ENCODE measurements at regions not wholly inside any gene's neighbourhood (a gene's known extent, or its start where the extent isn't known, plus 50 kb on each side); places are given as distances from the start of the nearest gene placed in this dataset.

- Histone ChIP-seq H3K9me3 (no peaks in the 10 kb centered on the region), H3K4me2 (no peak overlapping the region), H3K4me1 (no peaks in the 10 kb centered on the region), H3K27ac (no peak overlapping the region), H3K4me3 (no peak overlapping the region)
- no peak for TF ChIP-seq ZNF302 (CRISPR knock-in tag; IDR thresholded peaks at IDR 0.05)
- no peak for TF ChIP-seq SMC3 (IDR thresholded peaks at IDR 0.05)
- no peak for TF ChIP-seq HMGXB4 (CRISPR knock-in tag; IDR thresholded peaks at IDR 0.05; ENCODE audit: borderline replicate concordance)
- TF ChIP-seq CTCF (IDR thresholded peaks at IDR 0.05): no peak
- no peak for TF ChIP-seq RCOR1 (IDR thresholded peaks at IDR 0.05; ENCODE audit: low read depth, low read length)
- TF ChIP-seq SREBF2 (IDR thresholded peaks at IDR 0.05): no peak
- no peak for TF ChIP-seq HOXB13 (CRISPR knock-in tag; IDR thresholded peaks at IDR 0.05; ENCODE audit: low read depth)
- no peak for TF ChIP-seq RARB (CRISPR knock-in tag; IDR thresholded peaks at IDR 0.05)
- no peak for TF ChIP-seq MAFK (IDR thresholded peaks at IDR 0.05; ENCODE audit: partially characterized antibody)
- no peak for TF ChIP-seq EHF (CRISPR knock-in tag; IDR thresholded peaks at IDR 0.05)
- TF ChIP-seq TFCP2L1 (CRISPR knock-in tag; IDR thresholded peaks at IDR 0.05): no peak
- TF ChIP-seq FOSB (CRISPR knock-in tag; IDR thresholded peaks at IDR 0.05): no peak
- no peak for TF ChIP-seq POLR2A (IDR thresholded peaks at IDR 0.05; ENCODE audit: low read length)
- no peak for TF ChIP-seq CBX2 (IDR thresholded peaks at IDR 0.05; ENCODE audit: borderline replicate concordance, low read depth)
- CTCF ChIA-PET: no interaction called here
- no peak for ATAC-seq
- DNase-seq (ENCODE audit: low read depth in 1 of 2, low spot score in 1 of 2): no peak
- FAIRE-seq: no peak
- 35% methylated on average over 4 of the region's 4 CpGs for WGBS (ENCODE audit: missing lambda C conversion rate)
- POLR2A ChIA-PET: no interaction called here
Measured at GRCh38 chr3:43214616-43215015, 71.7 kb upstream of the SNRK start.

GRCh38 chr3:43213631-43214030, 72.7 kb upstream of the SNRK start:
- ATAC-seq (no peak), FAIRE-seq (no peak), DNase-seq (ENCODE audit: low read depth in 1 of 2, low spot score in 1 of 2) (no peak)
- TF ChIP-seq HES2 (IDR thresholded peaks at IDR 0.05) (no peak), MAX (IDR thresholded peaks at IDR 0.05) (no peak), ELK1 (IDR thresholded peaks at IDR 0.05; ENCODE audit: low read depth, low read length) (no peak), MYC (IDR thresholded peaks at IDR 0.05; ENCODE audit: borderline replicate concordance, low read length) (no peak), HOXB13 (CRISPR knock-in tag; IDR thresholded peaks at IDR 0.05; ENCODE audit: low read depth) (no peak), EHF (CRISPR knock-in tag; IDR thresholded peaks at IDR 0.05) (no peak), RCOR1 (IDR thresholded peaks at IDR 0.05; ENCODE audit: low read depth, low read length) (no peak), FOXS1 (CRISPR knock-in tag; IDR thresholded peaks at IDR 0.05) (no peak), EHMT2 (IDR thresholded peaks at IDR 0.05; ENCODE audit: low read depth) (no peak), FOSB (CRISPR knock-in tag; IDR thresholded peaks at IDR 0.05) (no peak), SREBF2 (IDR thresholded peaks at IDR 0.05) (no peak), ESRRA (IDR thresholded peaks at IDR 0.05; ENCODE audit: borderline replicate concordance, low read length) (no peak), CHD2 (IDR thresholded peaks at IDR 0.05; ENCODE audit: low read length, partially characterized antibody) (no peak), HDAC2 (IDR thresholded peaks at IDR 0.05) (no peak), ZC3H11A (IDR thresholded peaks at IDR 0.05) (no peak), ZNF302 (CRISPR knock-in tag; IDR thresholded peaks at IDR 0.05) (no peak), HOXB5 (CRISPR knock-in tag; IDR thresholded peaks at IDR 0.05) (no peak)
- no peaks in the 10 kb centered on the region for H3K9me3 ChIP-seq
- no peak overlapping the region for H3K27ac ChIP-seq
- WGBS (ENCODE audit: missing lambda C conversion rate): 60% methylated on average over 1 of the region's 1 CpG
- CTCF ChIA-PET: no interaction called here
- H3K4me3 ChIP-seq: no peak overlapping the region
- POLR2A ChIA-PET: no interaction called here
- no peak overlapping the region for H3K4me2 ChIP-seq
- H3K4me1 ChIP-seq: no peaks in the 10 kb centered on the region

Data from A549 (cell line).